Suprapubic skin (tissue), 4 donors: ENCODE measurements at regions not wholly inside any gene's neighbourhood (a gene's known extent, or its start where the extent isn't known, plus 50 kb on each side); places are given as distances from the start of the nearest gene placed in this dataset.

Experiments used
- CTCF ChIP-seq, 2 donors: fragments of 200-600 bp in 1 of 2; fragments of 450-650 bp in 1 of 2; sonication (generic) in 1 of 2; IDR thresholded peaks; one replicate each; pipeline ENCODE4 v1.5.1; 2016 to 2019; ENCODE audit warnings: antibody characterized with exemption in 2 of 2, mild to moderate bottlenecking in 1 of 2, moderate library complexity in 1 of 2
- POLR2A ChIP-seq, 2 donors: fragments of 450-650 bp; IDR thresholded peaks; one replicate each; pipeline ENCODE4 v1.6.1; 2017; ENCODE audit warnings: antibody characterized with exemption in 2 of 2, mild to moderate bottlenecking in 2 of 2, moderate library complexity in 2 of 2
- POLR2AphosphoS5 ChIP-seq, 3 donors: sonication (generic); formaldehyde crosslinking; IDR thresholded peaks; one replicate each; pipeline ENCODE4 v1.6.1; 2017; ENCODE audit warnings: antibody characterized with exemption in 3 of 3

- TF ChIP-seq CTCF (IDR thresholded peaks at IDR 0.05) (no peak), POLR2A (IDR thresholded peaks at IDR 0.05) (no peak), POLR2AphosphoS5 (IDR thresholded peaks at IDR 0.05) (no peak)
Measured at GRCh38 chr12:127170226-127171180, 1096.5 kb upstream of the TMEM132C start.
